Ishikawa (cell line): ENCODE measurements at regions not wholly inside any gene's neighbourhood (a gene's known extent, or its start where the extent isn't known, plus 50 kb on each side); places are given as distances from the start of the nearest gene placed in this dataset.

Experiments
- CEBPB ChIP-seq: IDR thresholded peaks from 2 replicates; pipeline ENCODE4 v1.6.1; 2012
- CREB1 ChIP-seq: IDR thresholded peaks from 2 replicates; pipeline ENCODE4 v1.6.1; 2012; ENCODE audit warnings: low read depth
- FOXM1 ChIP-seq: IDR thresholded peaks from 2 replicates; pipeline ENCODE4 v1.6.1; 2012; ENCODE audit warnings: low read depth, borderline replicate concordance
- MAX ChIP-seq: IDR thresholded peaks from 2 replicates; pipeline ENCODE4 v1.6.1; 2012
- NFIC ChIP-seq: IDR thresholded peaks from 2 replicates; pipeline ENCODE4 v1.6.1; 2012
- RAD21 ChIP-seq: IDR thresholded peaks from 2 replicates; pipeline ENCODE4 v1.6.1; 2012; ENCODE audit warnings: low read depth
- REST ChIP-seq: IDR thresholded peaks from 2 replicates; pipeline ENCODE4 v1.6.1; 2012; ENCODE audit warnings: low read depth, mild to moderate bottlenecking
- TAF1 ChIP-seq: IDR thresholded peaks from 2 replicates; pipeline ENCODE4 v1.6.1; 2012; ENCODE audit warnings: low read depth, mild to moderate bottlenecking
- TCF12 ChIP-seq: IDR thresholded peaks from 2 replicates; pipeline ENCODE4 v1.6.1; 2012; ENCODE audit warnings: low read depth
- YY1 ChIP-seq: IDR thresholded peaks from 2 replicates; pipeline ENCODE4 v1.6.1; 2012; ENCODE audit warnings: low read depth
- ZBTB7A ChIP-seq: IDR thresholded peaks from 2 replicates; pipeline ENCODE4 v1.6.1; 2012; ENCODE audit warnings: low read depth

GRCh38 chr14:101709533-101709881, 52.0 kb upstream of the PPP2R5C start:
- no peak for TF ChIP-seq FOXM1
- no peak for TF ChIP-seq CREB1
- TF ChIP-seq CEBPB, result no peak
- TF ChIP-seq YY1, result no peak
- TF ChIP-seq MAX, result no peak

- no peak for TF ChIP-seq CEBPB
- no peak for TF ChIP-seq REST
These were observed 51.3 kb upstream of the PPP2R5C start for GRCh38 chr14:101709962-101710931.

GRCh38 chr14:101711041-101711856, 50.3 kb upstream of the PPP2R5C start:
- TF ChIP-seq TCF12 (no peak), RAD21 (no peak), TAF1 (no peak), NFIC (no peak), FOXM1 (no peak), CREB1 (no peak), CEBPB (no peak), ZBTB7A (no peak), YY1 (no peak), REST (no peak)
